ENCODE measurements at regions not wholly inside any gene's neighbourhood (a gene's known extent, or its start where the extent isn't known, plus 50 kb on each side); places are given as distances from the start of the nearest gene placed in this dataset.
"Not testable (repeated sequence)": the region's sequence is repeated elsewhere in the genome, so short reads cannot be mapped to it uniquely, and the experiment has no call there.

GRCh38 chr6:95660544-95660943 is 83.2 kb downstream of the MANEA start:
- DNase-seq = no peak

GRCh38 chr6:95670011-95670463 is 92.7 kb downstream of the MANEA start:
- no peak for DNase-seq

- no peak for DNase-seq
Observed at GRCh38 chr6:95676011-95676628, 98.8 kb downstream of the MANEA start.

DNA sequence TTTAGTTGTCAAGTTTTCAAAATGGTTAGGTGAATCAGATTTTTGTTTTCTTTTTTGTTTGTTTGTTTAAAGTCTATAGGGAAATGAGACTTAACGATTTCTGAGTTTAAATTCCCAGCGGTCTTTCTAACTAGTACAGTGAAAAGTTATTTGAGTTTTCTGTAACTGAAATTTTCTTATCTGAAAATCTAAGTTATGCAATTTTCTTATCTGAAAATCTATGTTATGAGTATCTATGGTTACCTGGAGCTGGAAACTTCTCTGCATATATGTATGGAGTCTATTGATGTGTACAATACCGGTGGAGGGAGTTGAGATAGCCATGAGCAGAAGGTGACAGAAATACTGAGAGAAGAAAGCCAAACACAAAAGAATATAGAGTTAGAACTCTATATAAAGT is 102.6 kb downstream of the MANEA start:
- no peak for DNase-seq

DNA sequence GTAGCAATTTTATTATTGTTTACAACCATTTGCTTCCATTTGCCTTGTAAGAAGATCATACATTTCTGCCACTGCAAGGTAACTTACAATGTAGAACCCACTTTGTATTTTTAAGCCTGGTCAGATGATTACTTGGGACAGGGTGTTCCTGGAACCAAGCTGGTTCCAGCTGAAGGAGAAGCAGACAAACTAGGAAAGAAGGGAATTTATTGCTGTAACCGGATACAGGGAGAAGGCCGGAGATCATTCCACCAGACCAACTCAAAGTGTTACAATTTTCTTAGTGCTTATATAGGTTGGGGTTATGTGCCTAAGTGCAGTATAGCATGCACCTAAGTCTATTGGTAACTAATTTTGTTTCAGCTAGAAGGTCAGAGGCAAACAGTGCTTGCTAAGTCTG is 104.4 kb downstream of the MANEA start:
- DNase-seq = no peak

- DNase-seq = no peak
Observed at GRCh38 chr6:95682476-95682875, 105.1 kb downstream of the MANEA start.

- no peak for DNase-seq
Observed at GRCh38 chr6:95685822-95686221, 108.5 kb downstream of the MANEA start.

GRCh38 chr6:95686272-95686671 is 108.9 kb downstream of the MANEA start:
- DNase-seq = no peak

- no peak for DNase-seq
Observed at GRCh38 chr6:95686895-95687294, 109.6 kb downstream of the MANEA start.

DNA sequence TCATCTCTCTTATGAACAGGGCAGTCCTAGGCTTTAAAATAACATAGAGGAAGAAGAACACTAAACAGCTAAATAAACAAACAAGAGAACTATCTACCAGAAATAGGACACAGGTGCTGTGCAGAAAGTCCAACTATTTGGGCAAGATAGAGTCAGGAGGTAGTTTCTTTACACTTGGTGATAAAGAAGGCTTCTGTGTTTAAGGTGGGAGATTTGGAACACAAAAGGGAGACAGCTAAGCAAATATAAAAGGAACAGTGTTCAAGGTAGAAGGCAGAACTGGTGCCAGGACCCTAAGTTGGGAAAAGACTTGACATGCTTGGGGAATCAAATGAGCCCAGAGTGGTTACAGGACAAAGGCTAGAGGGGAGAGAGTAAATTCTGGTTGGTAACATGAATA is 110.5 kb downstream of the MANEA start:
- DNase-seq = no peak

- DNase-seq = no peak
Observed at GRCh38 chr6:95690328-95690727, 113.0 kb downstream of the MANEA start.

- DNase-seq = no peak
Observed at GRCh38 chr6:95693108-95693507, 115.8 kb downstream of the MANEA start.

DNA sequence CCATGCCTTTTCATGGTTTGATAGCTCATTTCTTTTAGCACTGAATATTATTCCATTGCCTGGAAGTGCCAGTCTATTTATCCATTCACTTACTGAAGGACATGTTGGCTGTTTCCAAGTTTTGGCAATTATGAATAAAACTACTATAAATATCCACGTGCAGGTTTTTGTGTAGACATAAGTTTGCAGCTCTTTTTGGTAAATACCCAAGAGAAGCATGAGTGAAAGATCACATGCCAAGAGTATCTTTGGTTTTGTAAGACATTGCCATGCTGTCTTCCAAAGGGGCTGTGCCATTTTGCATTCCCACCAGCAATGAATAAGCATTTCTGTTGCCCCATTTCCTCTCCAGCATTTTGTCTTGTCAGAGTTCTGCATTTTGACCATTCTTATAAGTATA is 120.9 kb downstream of the MANEA start:
- no peak for DNase-seq

DNA sequence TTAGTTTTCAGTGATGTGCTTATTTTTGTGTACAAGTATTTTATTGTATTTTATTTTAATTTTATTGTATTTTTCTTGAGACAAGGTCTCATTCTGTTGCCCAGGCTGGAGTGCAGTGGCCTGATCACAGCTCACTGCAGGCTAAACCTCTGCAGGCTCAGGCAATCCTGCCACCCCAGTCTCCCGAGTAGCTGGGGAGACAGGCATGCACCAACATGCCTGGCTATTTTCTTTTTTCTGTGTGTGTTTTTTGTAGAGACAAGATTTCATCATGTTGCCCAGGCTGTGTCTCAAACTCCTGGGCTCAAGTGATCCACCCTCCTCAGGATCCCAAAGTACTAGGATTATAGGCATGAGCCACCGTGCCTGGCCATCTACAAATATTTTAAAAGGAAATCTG is 146.3 kb downstream of the MANEA start:
- no peak for DNase-seq

GRCh38 chr6:95725344-95725743 is 148.0 kb downstream of the MANEA start:
- DNase-seq = no peak

GRCh38 chr6:95740157-95740556 is 162.8 kb downstream of the MANEA start:
- no peak for DNase-seq

- DNase-seq = no peak
Observed at GRCh38 chr6:95741045-95741444, 163.7 kb downstream of the MANEA start.

DNA sequence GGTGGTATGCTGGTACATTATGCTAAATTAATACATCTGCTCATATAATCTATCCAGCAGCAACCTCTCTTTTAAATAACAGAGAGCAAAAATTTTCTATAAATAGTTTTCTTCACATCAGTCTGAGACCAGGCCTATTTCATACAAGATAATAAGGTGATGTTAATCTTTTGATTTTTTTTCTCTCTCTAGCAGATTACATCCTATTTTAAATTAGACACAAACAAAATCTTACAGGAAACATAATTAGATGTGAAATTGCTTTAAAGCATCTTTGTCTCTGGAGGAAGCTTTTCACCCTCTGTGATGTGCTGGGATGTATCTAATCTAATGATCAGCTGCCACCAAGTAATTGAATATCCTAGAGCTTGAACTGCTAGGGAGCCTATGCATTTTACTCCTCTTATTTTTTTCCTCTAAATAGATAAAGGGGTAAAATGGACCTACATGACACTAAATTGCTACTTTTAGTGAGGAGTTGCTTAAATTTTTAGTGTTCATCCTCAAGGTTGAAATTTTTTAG is 165.5 kb downstream of the MANEA start:
- no peak for DNase-seq

DNA sequence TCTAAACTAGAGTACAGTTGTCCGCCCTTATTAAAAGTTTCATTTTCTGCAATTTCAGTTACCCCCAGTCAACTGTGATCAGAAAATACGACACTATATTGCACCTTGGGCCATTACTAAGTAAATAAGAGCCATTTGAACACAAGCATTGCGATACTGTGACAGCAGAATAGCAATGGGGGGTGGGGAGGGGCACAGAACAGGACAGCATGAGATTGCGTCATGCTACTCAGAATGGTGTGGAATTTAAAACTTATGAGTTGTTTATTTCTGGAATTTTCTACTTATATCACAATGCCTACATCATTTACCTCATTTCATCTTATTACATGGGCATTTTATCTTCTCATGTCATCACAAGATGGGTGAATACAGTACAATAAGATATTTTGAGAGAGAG is 166.3 kb downstream of the MANEA start:
- DNase-seq = no peak

DNA sequence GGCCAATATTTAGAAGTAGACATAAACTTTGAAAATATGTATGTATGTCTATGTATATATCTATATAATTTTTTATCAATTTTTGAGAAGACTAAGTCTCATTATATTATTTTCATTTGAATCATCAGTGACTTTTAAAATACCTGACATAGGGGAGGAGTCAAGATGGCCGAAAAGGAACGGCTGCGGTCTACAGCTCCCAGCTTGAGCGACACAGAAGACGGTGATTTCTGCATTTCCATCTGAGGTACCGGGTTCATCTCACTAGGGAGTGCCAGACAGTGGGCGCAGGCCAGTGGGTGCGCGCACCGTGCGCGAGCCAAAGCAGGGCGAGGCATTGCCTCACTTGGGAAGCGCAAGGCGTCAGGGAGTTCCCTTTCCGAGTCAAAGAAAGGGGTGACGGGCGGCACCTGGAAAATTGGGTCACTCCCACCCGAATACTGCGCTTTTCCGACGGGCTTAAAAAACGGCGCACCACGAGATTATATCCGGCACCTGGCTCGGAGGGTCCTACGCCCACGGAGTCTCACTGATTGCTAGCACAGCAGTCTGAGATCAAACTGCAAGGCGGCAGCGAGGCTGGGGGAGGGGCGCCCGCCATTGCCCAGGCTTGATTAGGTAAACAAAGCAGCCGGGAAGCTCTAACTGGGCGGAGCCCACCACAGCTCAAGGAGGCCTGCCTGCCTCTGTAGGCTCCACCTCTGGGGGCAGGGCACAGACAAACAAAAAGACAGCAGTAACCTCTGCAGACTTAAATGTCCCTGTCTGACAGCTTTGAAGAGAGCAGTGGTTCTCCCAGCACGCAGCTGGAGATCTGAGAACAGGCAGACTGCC is 181.1 kb downstream of the MANEA start:
- DNase-seq = not testable (repeated sequence)

- no peak for DNase-seq
Observed at GRCh38 chr6:95767897-95768463, 190.6 kb downstream of the MANEA start.

GRCh38 chr6:95768539-95768938 is 191.2 kb downstream of the MANEA start:
- DNase-seq = no peak

GRCh38 chr6:95777338-95777737 is 200.0 kb downstream of the MANEA start:
- DNase-seq = no peak

DNA sequence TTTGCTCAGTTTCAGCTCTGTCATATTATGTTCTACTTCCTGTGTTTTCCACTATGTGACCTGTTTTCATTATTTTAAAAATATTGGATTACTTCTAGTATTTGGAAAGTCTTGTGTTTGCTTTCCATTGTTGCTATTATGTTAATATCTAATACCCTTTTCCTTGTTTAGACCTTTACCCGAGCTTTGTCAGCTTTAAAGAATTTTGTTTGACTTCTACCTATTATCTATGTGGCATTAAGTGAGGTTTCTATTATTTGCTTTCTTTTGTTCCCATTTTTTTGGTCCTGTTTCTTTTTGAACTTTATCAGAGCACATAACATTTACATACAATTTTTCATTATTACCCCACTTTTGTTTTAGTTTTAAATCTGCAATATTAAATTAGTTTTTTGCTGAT is 202.7 kb downstream of the MANEA start:
- DNase-seq = no peak
